GM12878 (cell line): ENCODE measurements at regions not wholly inside any gene's neighbourhood (a gene's known extent, or its start where the extent isn't known, plus 50 kb on each side); places are given as distances from the start of the nearest gene placed in this dataset.

Source experiments
- ATAC-seq: fragments of 200-7000 bp; cut with Tn5 transposase; 3 replicates; pipeline ENCODE4 v1.9.1; 2020; ENCODE audit warnings: mild to moderate bottlenecking, moderate library complexity
- BruUV-seq: library from RNA; stranded (reverse); fragments of 400-500 nt; replicated peaks from 2 replicates; lab custom pipeline; 2021; lab: Mats Ljungman, UMichigan
- CTCF ChIA-PET: fragments of 300-600 bp; sonication (Branson Sonifier 250); formaldehyde crosslinking; extraction: SDS; loops from one replicate; lab custom pipeline; 2021; ENCODE audit warnings: inconsistent platforms; lab: Yijun Ruan, JAX
- POLR2A ChIA-PET: fragments of 350-600 bp; formaldehyde crosslinking; extraction: SDS; loops from one replicate; lab custom pipeline; 2021; ENCODE audit warnings: inconsistent platforms; lab: Charles Lee
- RAD21 ChIA-PET: fragments of 300-600 bp; sonication (Branson Sonifier 250); formaldehyde crosslinking; loops from one replicate; lab custom pipeline; 2023; ENCODE audit warnings: antibody characterized with exemption; ENCODE audit not compliant: unreplicated experiment; lab: Charles Lee
- SMC1A ChIA-PET: fragments of 300-600 bp; sonication (Branson Sonifier 250); formaldehyde crosslinking; loops from one replicate; lab custom pipeline; 2023; ENCODE audit not compliant: unreplicated experiment, uncharacterized antibody; lab: Charles Lee
- DNase-seq: peaks from one replicate; pipeline ENCODE4 v3.0.0-alpha.2; 2011; ENCODE audit warnings: low read depth, low spot score
- FAIRE-seq: peaks from 3 replicates; lab custom pipeline; 2011; peaks lifted over from hg19 to GRCh38; lab: Jason Lieb, UNC
- H2AFZ ChIP-seq: 2 replicates; pipeline ENCODE4 v1.6.0; 2011; ENCODE audit warnings: low read depth, low read length, control low read depth; ENCODE audit not compliant: control insufficient read depth
- H3K27ac ChIP-seq: 2 replicates; pipeline ENCODE4 v1.5.1; 2011; ENCODE audit warnings: control low read depth; ENCODE audit not compliant: control insufficient read depth, insufficient read depth
- H3K27me3 ChIP-seq, 2 experiments: replicated peaks in 1 of 2; 2 replicates each; pipeline versions ENCODE4 v1.6.0 to v1.6.1; 2011; ENCODE audit warnings: low read length in 1 of 2; ENCODE audit not compliant: control insufficient read depth in 2 of 2, insufficient read depth in 2 of 2
- H3K36me3 ChIP-seq, 2 experiments: 2 replicates each; pipeline ENCODE4 v1.5.1; 2011; ENCODE audit warnings: low read length in 1 of 2; ENCODE audit not compliant: control insufficient read depth in 2 of 2, insufficient read depth in 2 of 2
- H3K4me1 ChIP-seq: 2 replicates; pipeline ENCODE4 v1.6.1; 2011; ENCODE audit warnings: mild to moderate bottlenecking, low read length, moderate library complexity, mixed read lengths; ENCODE audit not compliant: control insufficient read depth, insufficient read depth
- H3K4me2 ChIP-seq: 2 replicates; pipeline ENCODE4 v1.6.0; 2011; ENCODE audit warnings: control low read depth; ENCODE audit not compliant: control insufficient read depth, insufficient read depth
- H3K4me3 ChIP-seq: fragments of 200-600 bp; sonication (generic); 2 replicates; pipeline ENCODE4 v1.5.1; 2016
- H3K79me2 ChIP-seq: 2 replicates; pipeline ENCODE4 v1.6.0; 2011; ENCODE audit warnings: low read length; ENCODE audit not compliant: control insufficient read depth, insufficient read depth
- H3K9ac ChIP-seq: 2 replicates; pipeline ENCODE4 v1.8.0; 2011; ENCODE audit warnings: low read length, control low read depth, mixed read lengths; ENCODE audit not compliant: control insufficient read depth, insufficient read depth
- H3K9me3 ChIP-seq: replicated peaks from 3 replicates; pipeline ENCODE4 v1.5.1; 2011; ENCODE audit warnings: mild to moderate bottlenecking, low read length; ENCODE audit not compliant: control insufficient read depth, insufficient read depth
- H4K20me1 ChIP-seq: 2 replicates; pipeline ENCODE4 v1.6.0; 2011; ENCODE audit not compliant: control insufficient read depth, insufficient read depth
- BCL11A ChIP-seq: IDR thresholded peaks from 2 replicates; pipeline ENCODE4 v1.6.1; 2011; ENCODE audit warnings: low read depth, low read length
- CBX3 ChIP-seq: fragments of 200-600 bp; sonication (generic); IDR thresholded peaks from 2 replicates; pipeline ENCODE4 v1.6.1; 2016; ENCODE audit warnings: low read depth, borderline replicate concordance
- E2F4 ChIP-seq: IDR thresholded peaks from 2 replicates; pipeline ENCODE4 v1.6.1; 2012; ENCODE audit warnings: low read depth, low read length, improper control_type of control experiment
- ELK1 ChIP-seq: IDR thresholded peaks from 2 replicates; pipeline ENCODE4 v1.6.1; 2012; ENCODE audit warnings: low read depth, low read length, improper control_type of control experiment
- FOXM1 ChIP-seq: IDR thresholded peaks from 2 replicates; pipeline ENCODE4 v1.6.1; 2012; ENCODE audit warnings: low read depth, mild to moderate bottlenecking, inconsistent platforms, low read length, moderate library complexity
- HDAC6 ChIP-seq: fragments of 200-600 bp; sonication (generic); IDR thresholded peaks from one replicate; pipeline ENCODE4 v1.8.0; 2017; ENCODE audit warnings: antibody characterized with exemption; ENCODE audit not compliant: unreplicated experiment
- NBN ChIP-seq: fragments of 450-650 bp; IDR thresholded peaks from 2 replicates; pipeline ENCODE4 v1.6.1; 2016
- RAD51 ChIP-seq: fragments of 450-650 bp; IDR thresholded peaks from 2 replicates; pipeline ENCODE4 v1.6.1; 2016; ENCODE audit warnings: moderate library complexity, mild to moderate bottlenecking, inconsistent platforms
- RFX5 ChIP-seq: IDR thresholded peaks from 2 replicates; pipeline ENCODE4 v1.6.1; 2011; ENCODE audit warnings: low read depth, low read length, improper control_type of control experiment
- SREBF1 ChIP-seq: IDR thresholded peaks from 2 replicates; pipeline ENCODE4 v1.6.1; 2012; ENCODE audit warnings: mild to moderate bottlenecking, low read length
- USF1 ChIP-seq: IDR thresholded peaks from 2 replicates; pipeline ENCODE4 v1.6.1; 2011; ENCODE audit warnings: borderline replicate concordance, low read depth, mild to moderate bottlenecking, moderate library complexity, mixed read lengths, low read length; ENCODE audit not compliant: insufficient read depth; ENCODE audit errors: extremely low read length
- WGBS: methylation state at CpG from one replicate; pipeline ENCODE4 v1.1.6; 2016; ENCODE audit warnings: low lambda C conversion rate; ENCODE audit not compliant: insufficient replicate concordance, insufficient coverage; ENCODE audit errors: missing lambda C conversion rate; 5-methylcytosine and 5-hydroxymethylcytosine counted together
- in situ Hi-C: fragments of 300-500 bp; cut with MboI; formaldehyde crosslinking; loops from 9 replicates; pipeline ENCODE4 v1.14.3; 2018; ENCODE audit warnings: mixed read lengths
- intact Hi-C: fragments of 100-400 bp; cut with micrococcal nuclease; formaldehyde crosslinking; loops from one replicate; pipeline ENCODE4 v1.14.2; 2022; ENCODE audit not compliant: unreplicated experiment
- TF ChIP-seq, protein P1 (sequence below): IDR thresholded peaks from 2 replicates; pipeline ENCODE4 v1.6.1; 2011; ENCODE audit warnings: borderline replicate concordance, low read depth, mild to moderate bottlenecking, moderate library complexity, low read length; ENCODE audit not compliant: insufficient read depth, poor library complexity, severe bottlenecking
- TF ChIP-seq, protein P2 (sequence below): IDR thresholded peaks from 2 replicates; pipeline ENCODE4 v1.6.1; 2011; ENCODE audit warnings: low read depth, low read length, improper control_type of control experiment, borderline replicate concordance

GRCh38 chr2:146212602-146213001, 1632.2 kb upstream of the ACVR2A start:
- no peaks in the 10 kb centered on the region for H3K4me1 ChIP-seq
- H3K4me3 ChIP-seq, result no peak overlapping the region
- ATAC-seq (no peak), DNase-seq (no peak), FAIRE-seq (no peak)
- no peaks in the 10 kb centered on the region for H3K9me3 ChIP-seq
- no peak overlapping the region for H3K4me2 ChIP-seq
- H3K27ac ChIP-seq, result no peak overlapping the region
- H3K36me3 ChIP-seq, result no peaks in the 10 kb centered on the region
- H2AFZ ChIP-seq, result no peak overlapping the region
- no peaks in the 10 kb centered on the region for H3K79me2 ChIP-seq
- BruUV-seq, result no TSS peak
- ChIA-PET SMC1A (interaction anchor here (1.0 to 1.6 kb wide), 4 partner anchors 13 to 27 kb away, joined by 3 to 6 read pairs (median 4); no protein-coding TSS in a partner anchor), POLR2A (interaction anchor here (0.8 kb wide), 1 partner anchor 14 kb away, joined by 3 read pairs; no protein-coding TSS in a partner anchor), RAD21 (no interaction called here), CTCF (interaction anchor here (1.1 to 1.4 kb wide), 2 partner anchors 13 to 32 kb away, joined by 4 to 5 read pairs; no protein-coding TSS in a partner anchor)
- intact Hi-C loops, result no loop called here
- H4K20me1 ChIP-seq, result no peaks in the 10 kb centered on the region
- H3K27me3 ChIP-seq, result no peaks in the 10 kb centered on the region
- 14% methylated on average over 4 of the region's 4 CpGs for WGBS
- TF ChIP-seq HDAC6, result no peak
- TF ChIP-seq BCL11A, result no peak
- no peak for TF ChIP-seq ELK1
- TF ChIP-seq, protein P1, sequence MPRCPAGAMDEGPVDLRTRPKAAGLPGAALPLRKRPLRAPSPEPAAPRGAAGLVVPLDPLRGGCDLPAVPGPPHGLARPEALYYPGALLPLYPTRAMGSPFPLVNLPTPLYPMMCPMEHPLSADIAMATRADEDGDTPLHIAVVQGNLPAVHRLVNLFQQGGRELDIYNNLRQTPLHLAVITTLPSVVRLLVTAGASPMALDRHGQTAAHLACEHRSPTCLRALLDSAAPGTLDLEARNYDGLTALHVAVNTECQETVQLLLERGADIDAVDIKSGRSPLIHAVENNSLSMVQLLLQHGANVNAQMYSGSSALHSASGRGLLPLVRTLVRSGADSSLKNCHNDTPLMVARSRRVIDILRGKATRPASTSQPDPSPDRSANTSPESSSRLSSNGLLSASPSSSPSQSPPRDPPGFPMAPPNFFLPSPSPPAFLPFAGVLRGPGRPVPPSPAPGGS, result no peak
- no peak for TF ChIP-seq CBX3
- TF ChIP-seq RAD51, result no peak
- TF ChIP-seq, protein P2, sequence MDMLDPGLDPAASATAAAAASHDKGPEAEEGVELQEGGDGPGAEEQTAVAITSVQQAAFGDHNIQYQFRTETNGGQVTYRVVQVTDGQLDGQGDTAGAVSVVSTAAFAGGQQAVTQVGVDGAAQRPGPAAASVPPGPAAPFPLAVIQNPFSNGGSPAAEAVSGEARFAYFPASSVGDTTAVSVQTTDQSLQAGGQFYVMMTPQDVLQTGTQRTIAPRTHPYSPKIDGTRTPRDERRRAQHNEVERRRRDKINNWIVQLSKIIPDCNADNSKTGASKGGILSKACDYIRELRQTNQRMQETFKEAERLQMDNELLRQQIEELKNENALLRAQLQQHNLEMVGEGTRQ, result no peak
- TF ChIP-seq RFX5, result no peak
- TF ChIP-seq NBN, result no peak
- TF ChIP-seq E2F4, result no peak
- no peak for TF ChIP-seq FOXM1
- TF ChIP-seq USF1, result no peak
- no peak for TF ChIP-seq SREBF1
- in situ Hi-C loops, result no loop called here
- no peak overlapping the region for H3K9ac ChIP-seq
